SIG-M5 treated with dmso at 0.1 percent for 504 hours (cell line): ENCODE measurements at regions not wholly inside any gene's neighbourhood (a gene's known extent, or its start where the extent isn't known, plus 50 kb on each side); places are given as distances from the start of the nearest gene placed in this dataset.
"Not testable (repeated sequence)": the region's sequence is repeated elsewhere in the genome, so short reads cannot be mapped to it uniquely, and the experiment has no call there.

Experiments
- DNase-seq: peaks from one replicate; lab custom pipeline; 2025; ENCODE audit not compliant: unreplicated experiment; lab: John Stamatoyannopoulos, UW

DNA sequence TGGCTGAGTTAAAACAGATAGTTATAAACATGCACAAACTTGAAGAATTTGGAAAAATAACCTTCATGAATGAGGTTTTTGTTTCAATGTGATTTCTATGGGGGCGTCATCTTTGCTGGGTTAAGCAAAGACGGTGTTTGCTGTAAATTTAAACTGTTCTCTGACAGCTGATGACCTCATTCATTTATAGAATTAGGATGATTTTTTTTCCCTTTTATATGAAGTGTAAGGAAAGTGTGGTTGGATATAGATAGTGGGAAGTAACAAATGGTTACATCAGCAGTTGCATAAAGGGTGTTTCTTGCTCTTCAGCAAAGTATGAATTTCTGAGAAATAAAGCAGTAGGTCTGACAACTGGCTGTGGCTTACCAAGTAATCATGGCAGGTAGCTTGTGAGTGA lies 137.2 kb upstream of the CENPW start:
- no peak for DNase-seq

GRCh38 chr6:126204126-126204525 lies 135.8 kb upstream of the CENPW start:
- no peak for DNase-seq

GRCh38 chr6:126204598-126204997 lies 135.3 kb upstream of the CENPW start:
- no peak for DNase-seq

- no peak for DNase-seq
Observed at GRCh38 chr6:126206504-126207246, 133.2 kb upstream of the CENPW start.

DNA sequence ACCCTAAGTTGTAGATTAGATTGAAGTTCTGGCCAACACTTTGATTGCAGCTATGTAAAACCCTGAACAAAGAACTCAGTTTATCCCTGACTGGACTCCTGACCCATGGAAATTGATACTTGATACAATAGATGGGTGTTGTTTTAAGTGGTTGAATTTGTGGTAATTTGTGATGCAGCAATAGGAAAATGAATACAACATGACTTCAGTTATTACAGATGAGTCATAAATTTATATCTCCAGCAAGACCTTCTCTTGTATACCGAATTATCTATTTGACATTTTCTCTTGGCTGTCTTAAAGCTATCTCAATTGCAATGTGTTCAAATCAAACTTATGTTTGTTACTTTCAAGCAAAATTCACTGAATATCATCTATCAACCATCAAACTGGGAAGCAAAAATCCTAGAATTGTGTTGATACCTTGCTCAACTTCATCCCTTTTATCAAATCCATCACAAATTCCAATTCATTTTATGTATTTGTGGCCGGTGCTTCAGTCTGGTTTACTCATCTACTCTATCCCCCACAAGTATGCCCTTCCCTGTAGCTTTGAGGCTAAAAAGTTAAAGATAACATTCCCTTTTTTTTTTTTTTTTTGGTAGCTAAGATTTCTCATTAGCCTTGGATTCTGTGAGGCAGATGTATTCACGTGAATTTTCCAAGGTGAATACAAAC lies 129.4 kb upstream of the CENPW start:
- no peak for DNase-seq

DNA sequence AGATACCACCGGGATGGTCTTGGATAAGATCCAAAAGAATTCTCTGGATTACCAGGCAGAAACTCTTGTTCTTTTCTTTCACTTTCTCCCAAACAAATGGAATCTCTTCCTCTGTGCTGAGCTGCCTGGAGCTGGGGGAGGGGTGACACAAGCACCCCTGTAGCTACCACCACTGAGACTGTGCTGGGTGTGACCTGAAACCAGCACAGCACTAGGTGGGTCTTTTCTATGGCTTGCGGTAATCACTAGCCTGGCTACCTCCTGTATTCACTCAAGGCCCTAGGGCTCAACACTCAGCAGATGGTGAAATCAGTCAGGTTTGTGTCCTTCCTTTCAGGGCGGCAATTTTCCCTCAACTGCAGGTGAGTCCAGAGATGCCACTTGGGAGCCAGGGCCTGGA lies 122.4 kb upstream of the CENPW start:
- DNase-seq, result no peak

DNA sequence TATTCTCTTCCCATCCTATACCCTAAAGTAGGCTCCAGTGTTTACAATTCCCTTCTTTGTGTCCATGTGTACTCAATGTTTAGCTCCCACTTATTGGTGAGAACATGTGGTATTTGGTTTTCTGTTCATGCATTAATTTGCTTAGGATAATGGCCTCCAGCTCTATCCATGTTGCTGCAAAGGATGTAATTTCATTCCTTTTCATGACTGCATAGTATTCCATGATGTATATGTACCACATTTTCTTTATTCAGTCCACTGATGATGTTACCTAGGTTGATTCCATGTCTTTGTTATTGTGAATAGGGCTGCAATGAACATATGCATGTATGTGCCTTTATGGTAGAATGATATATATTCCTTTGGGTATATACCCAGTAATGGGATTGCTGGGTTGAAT lies 119.0 kb upstream of the CENPW start:
- DNase-seq, result not testable (repeated sequence)

GRCh38 chr6:126227833-126228702 lies 111.8 kb upstream of the CENPW start:
- DNase-seq, result no peak

DNA sequence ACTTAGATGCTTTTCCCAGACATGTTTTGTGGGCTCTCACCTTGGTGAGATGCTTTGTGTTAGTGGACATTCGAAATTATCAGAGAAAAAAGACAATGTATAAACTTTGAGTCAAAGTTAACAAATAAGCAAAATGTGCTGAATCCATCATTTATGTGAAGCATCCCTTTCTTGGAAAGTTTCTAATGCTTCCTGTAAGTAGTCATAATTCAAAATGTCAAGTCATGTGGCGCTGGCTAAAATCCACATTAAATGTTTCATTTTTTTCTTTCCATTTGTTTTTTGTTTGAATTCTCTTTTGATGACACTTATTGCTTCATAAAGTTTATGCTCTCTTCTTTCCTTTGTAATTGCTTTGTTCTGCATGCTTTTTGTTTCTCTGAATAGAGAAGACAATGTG lies 107.2 kb upstream of the CENPW start:
- no peak for DNase-seq

GRCh38 chr6:126233192-126233591 lies 106.7 kb upstream of the CENPW start:
- no peak for DNase-seq

GRCh38 chr6:126235363-126235762 lies 104.6 kb upstream of the CENPW start:
- no peak for DNase-seq

GRCh38 chr6:126245077-126245476 lies 94.8 kb upstream of the CENPW start:
- no peak for DNase-seq

DNA sequence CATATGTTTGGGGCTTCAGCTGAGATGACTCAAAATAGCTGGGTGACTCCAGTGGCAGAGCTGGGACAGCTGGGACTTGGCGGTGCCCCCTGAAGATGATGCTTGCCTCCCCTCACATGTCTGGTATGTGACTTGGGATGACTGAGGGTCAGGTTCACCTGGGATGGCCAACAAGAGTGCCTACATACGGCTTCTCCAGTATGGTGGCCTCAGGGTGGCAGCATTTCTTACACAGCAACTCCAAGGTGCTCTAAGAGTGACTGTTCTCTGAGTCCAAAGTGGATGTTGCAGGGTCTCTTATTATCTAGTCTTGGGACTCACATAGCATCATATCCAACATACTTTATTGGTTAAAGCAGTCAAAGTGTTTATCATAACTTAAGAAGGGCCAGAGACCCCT lies 87.8 kb upstream of the CENPW start:
- DNase-seq, result peak; percentile 0

- DNase-seq, result no peak
Observed at GRCh38 chr6:126253431-126253830, 86.5 kb upstream of the CENPW start.

GRCh38 chr6:126258150-126258549 lies 81.8 kb upstream of the CENPW start:
- no peak for DNase-seq

- no peak for DNase-seq
Observed at GRCh38 chr6:126261792-126262421, 78.0 kb upstream of the CENPW start.

DNA sequence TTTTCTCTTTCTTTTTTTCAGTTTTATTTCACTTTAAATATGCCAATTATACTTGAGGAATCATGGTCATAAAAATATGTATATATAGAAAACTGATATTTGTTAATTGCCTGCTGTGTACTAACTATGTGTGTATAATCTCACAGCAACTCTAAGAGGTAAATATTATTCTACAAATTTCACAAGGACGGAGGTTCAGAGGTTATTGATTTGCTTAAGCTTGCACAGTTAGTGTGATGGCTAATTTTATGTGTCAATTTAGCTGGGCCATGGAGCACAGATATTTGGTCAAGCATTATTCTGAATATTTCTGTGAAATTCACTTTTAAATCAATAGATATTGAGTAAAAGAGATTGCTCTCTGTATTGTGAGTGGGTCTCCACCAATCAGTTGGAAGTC lies 75.7 kb upstream of the CENPW start:
- no peak for DNase-seq

DNA sequence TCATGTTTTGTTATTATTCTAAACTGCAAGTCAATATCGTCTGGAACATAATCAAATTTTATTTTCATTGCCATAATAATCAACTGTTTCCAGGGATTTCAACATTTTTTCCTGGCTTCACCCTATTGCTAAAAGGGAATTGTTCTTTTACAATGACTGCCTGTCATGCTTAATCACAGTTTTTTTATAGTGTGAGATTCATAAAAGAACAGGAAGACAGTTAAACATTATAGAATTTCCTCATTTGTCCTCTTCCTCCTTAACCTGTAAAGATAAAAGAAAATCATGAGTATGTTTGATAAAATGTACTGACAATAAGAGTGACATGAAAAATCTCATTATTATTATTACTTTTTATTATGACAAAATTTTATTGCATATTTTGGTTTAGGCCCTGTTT lies 73.3 kb upstream of the CENPW start:
- DNase-seq, result no peak

DNA sequence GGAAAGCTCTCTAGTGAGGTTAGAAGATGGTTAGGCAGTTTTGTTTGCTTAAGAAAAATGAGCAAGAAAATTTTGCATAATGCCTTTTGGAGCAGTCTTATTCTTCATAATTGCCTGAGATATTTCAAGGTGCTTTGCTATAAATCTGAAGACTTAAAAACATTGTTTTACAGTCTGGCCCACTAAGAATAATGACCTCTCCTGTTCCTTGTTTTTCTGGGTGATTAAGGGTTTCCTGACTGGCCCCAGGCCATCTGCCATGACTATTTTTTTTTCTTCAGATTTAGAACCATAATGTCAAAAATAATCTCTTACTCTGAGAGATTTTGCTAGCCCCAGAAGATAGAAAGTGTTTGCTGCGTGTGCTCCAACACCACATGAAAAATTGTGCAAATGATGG lies 72.3 kb upstream of the CENPW start:
- DNase-seq, result no peak

DNA sequence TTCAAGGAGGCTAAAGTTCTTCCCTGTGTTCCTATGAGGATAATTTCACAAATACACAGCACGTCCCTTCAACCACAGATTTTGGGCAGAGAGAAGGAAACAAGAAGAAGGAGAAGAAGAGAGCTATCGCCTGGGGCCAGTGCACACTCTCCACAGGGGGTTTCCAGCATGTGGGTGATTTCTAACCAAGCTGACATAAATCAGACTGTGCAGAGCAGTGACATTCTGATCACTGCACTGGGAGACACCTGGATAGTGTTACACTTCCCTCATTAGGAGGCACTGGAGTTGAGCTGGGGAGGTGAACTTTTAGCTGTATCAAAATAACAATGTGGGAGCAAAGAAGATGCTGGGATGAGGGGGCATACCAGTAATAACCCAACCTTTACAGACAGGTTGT lies 71.8 kb upstream of the CENPW start:
- no peak for DNase-seq

DNA sequence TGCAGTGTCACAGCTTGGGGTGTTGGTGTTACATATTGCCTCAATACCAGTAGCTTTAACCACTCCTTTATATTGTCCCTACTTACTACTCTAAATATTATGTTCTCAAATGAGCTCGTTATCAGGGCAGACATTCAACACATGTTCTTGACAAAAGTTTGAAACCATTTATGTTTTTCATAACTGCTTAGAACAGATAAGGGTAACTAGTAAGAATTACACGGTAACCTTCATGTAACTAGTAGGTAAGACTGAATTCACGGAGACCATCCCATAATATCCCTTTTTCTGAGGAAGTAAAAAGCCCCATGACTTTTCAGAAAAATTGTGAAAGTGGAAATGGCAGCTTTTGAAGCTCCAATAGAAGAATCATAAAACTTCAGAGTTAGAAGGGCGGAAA lies 59.6 kb upstream of the CENPW start:
- DNase-seq, result no peak
